Osteoblast (primary cell): ENCODE measurements at regions not wholly inside any gene's neighbourhood (a gene's known extent, or its start where the extent isn't known, plus 50 kb on each side); places are given as distances from the start of the nearest gene placed in this dataset.
A peak's percentile ranks its signal among the peaks of the same experiment; 100 is the strongest.

Experiments
- DNase-seq: peaks from one replicate; pipeline ENCODE4 v3.0.0; 2011; ENCODE audit warnings: low spot score, mixed read lengths; ENCODE audit not compliant: insufficient read length; ENCODE audit errors: missing footprints
- H2AFZ ChIP-seq: 2 replicates; pipeline ENCODE4 v1.6.0; 2011; ENCODE audit warnings: mild to moderate bottlenecking, low read length
- H3K27ac ChIP-seq: 2 replicates; pipeline ENCODE4 v1.5.1; 2011; ENCODE audit warnings: mild to moderate bottlenecking, low read depth, low read length, moderate library complexity
- H3K27me3 ChIP-seq: 2 replicates; pipeline ENCODE4 v1.6.0; 2012; ENCODE audit warnings: mild to moderate bottlenecking, control low read depth, inconsistent platforms, low read length, moderate library complexity; ENCODE audit not compliant: insufficient read depth
- H3K36me3 ChIP-seq: 2 replicates; pipeline ENCODE4 v1.5.1; 2011; ENCODE audit warnings: mild to moderate bottlenecking, low read length, control low read depth, moderate library complexity; ENCODE audit not compliant: insufficient read depth
- H3K4me1 ChIP-seq: 2 replicates; pipeline ENCODE4 v1.5.1; 2011; ENCODE audit warnings: mild to moderate bottlenecking, low read length, control low read depth, moderate library complexity; ENCODE audit not compliant: insufficient read depth
- H3K4me2 ChIP-seq: 2 replicates; pipeline ENCODE4 v1.6.0; 2011; ENCODE audit warnings: mild to moderate bottlenecking, low read length; ENCODE audit not compliant: insufficient read depth
- H3K4me3 ChIP-seq: fragments of 200-600 bp; sonication (generic); 3 replicates; pipeline ENCODE4 v1.5.1; 2012; ENCODE audit warnings: mild to moderate bottlenecking, low read length, inconsistent platforms; ENCODE audit not compliant: insufficient read depth
- H3K79me2 ChIP-seq: 2 replicates; pipeline ENCODE4 v1.6.0; 2012; ENCODE audit warnings: mild to moderate bottlenecking, low read length, control low read depth, inconsistent platforms; ENCODE audit not compliant: insufficient read depth
- H3K9me3 ChIP-seq: 2 replicates; pipeline ENCODE4 v1.5.1; 2011; ENCODE audit warnings: low read depth, low read length, control low read depth
- H4K20me1 ChIP-seq: 2 replicates; pipeline ENCODE4 v1.6.0; 2012; ENCODE audit warnings: mild to moderate bottlenecking, low read length, control low read depth; ENCODE audit not compliant: insufficient read depth
- CTCF ChIP-seq: IDR thresholded peaks from 2 replicates; pipeline ENCODE4 v1.5.1; 2011; ENCODE audit warnings: mild to moderate bottlenecking, low read depth, low read length, moderate library complexity; ENCODE audit errors: extremely low read depth

GRCh38 chr16:26525856-26526255, 540.9 kb upstream of the C16orf82 start:
- no peak for DNase-seq
- Histone ChIP-seq H3K79me2 (no peaks in the 10 kb centered on the region), H3K27ac (no peak overlapping the region), H3K9me3 (no peaks in the 10 kb centered on the region), H4K20me1 (no peaks in the 10 kb centered on the region), H3K4me1 (no peaks in the 10 kb centered on the region), H3K36me3 (no peaks in the 10 kb centered on the region), H3K4me2 (no peak overlapping the region), H3K27me3 (no peaks in the 10 kb centered on the region), H2AFZ (no peak overlapping the region), H3K4me3 (no peak overlapping the region)
- no peak for TF ChIP-seq CTCF

GRCh38 chr16:26526633-26527032, 540.1 kb upstream of the C16orf82 start:
- no peaks in the 10 kb centered on the region for H3K79me2 ChIP-seq
- no peak for TF ChIP-seq CTCF
- H2AFZ ChIP-seq, result no peak overlapping the region
- H3K4me1 ChIP-seq, result no peaks in the 10 kb centered on the region
- H3K27ac ChIP-seq, result no peak overlapping the region
- H3K27me3 ChIP-seq, result no peaks in the 10 kb centered on the region
- no peaks in the 10 kb centered on the region for H4K20me1 ChIP-seq
- peak; percentile 3 for DNase-seq
- H3K4me2 ChIP-seq, result no peak overlapping the region
- H3K4me3 ChIP-seq, result no peak overlapping the region
- no peaks in the 10 kb centered on the region for H3K9me3 ChIP-seq
- no peaks in the 10 kb centered on the region for H3K36me3 ChIP-seq

- Histone ChIP-seq H3K27ac (no peak overlapping the region), H3K79me2 (no peaks in the 10 kb centered on the region), H3K27me3 (no peaks in the 10 kb centered on the region), H2AFZ (no peak overlapping the region), H3K4me1 (no peaks in the 10 kb centered on the region), H3K36me3 (no peaks in the 10 kb centered on the region), H3K4me3 (no peak overlapping the region), H3K4me2 (no peak overlapping the region), H4K20me1 (no peaks in the 10 kb centered on the region), H3K9me3 (no peaks in the 10 kb centered on the region)
- TF ChIP-seq CTCF, result no peak
- peak; percentile 5 for DNase-seq
Measured at GRCh38 chr16:26530584-26531289, 536.0 kb upstream of the C16orf82 start.

- no peak overlapping the region for H3K27ac ChIP-seq
- no peak for TF ChIP-seq CTCF
- H4K20me1 ChIP-seq, result no peaks in the 10 kb centered on the region
- H2AFZ ChIP-seq, result no peak overlapping the region
- no peaks in the 10 kb centered on the region for H3K27me3 ChIP-seq
- DNase-seq, result no peak
- H3K4me1 ChIP-seq, result no peaks in the 10 kb centered on the region
- no peak overlapping the region for H3K4me2 ChIP-seq
- no peak overlapping the region for H3K4me3 ChIP-seq
- H3K79me2 ChIP-seq, result no peaks in the 10 kb centered on the region
- no peaks in the 10 kb centered on the region for H3K36me3 ChIP-seq
- no peaks in the 10 kb centered on the region for H3K9me3 ChIP-seq
Measured at GRCh38 chr16:26531290-26531730, 535.4 kb upstream of the C16orf82 start.
